ENCODE measurements at regions not wholly inside any gene's neighbourhood (a gene's known extent, or its start where the extent isn't known, plus 50 kb on each side); places are given as distances from the start of the nearest gene placed in this dataset.
"Not testable (repeated sequence)": the region's sequence is repeated elsewhere in the genome, so short reads cannot be mapped to it uniquely, and the experiment has no call there.

DNA sequence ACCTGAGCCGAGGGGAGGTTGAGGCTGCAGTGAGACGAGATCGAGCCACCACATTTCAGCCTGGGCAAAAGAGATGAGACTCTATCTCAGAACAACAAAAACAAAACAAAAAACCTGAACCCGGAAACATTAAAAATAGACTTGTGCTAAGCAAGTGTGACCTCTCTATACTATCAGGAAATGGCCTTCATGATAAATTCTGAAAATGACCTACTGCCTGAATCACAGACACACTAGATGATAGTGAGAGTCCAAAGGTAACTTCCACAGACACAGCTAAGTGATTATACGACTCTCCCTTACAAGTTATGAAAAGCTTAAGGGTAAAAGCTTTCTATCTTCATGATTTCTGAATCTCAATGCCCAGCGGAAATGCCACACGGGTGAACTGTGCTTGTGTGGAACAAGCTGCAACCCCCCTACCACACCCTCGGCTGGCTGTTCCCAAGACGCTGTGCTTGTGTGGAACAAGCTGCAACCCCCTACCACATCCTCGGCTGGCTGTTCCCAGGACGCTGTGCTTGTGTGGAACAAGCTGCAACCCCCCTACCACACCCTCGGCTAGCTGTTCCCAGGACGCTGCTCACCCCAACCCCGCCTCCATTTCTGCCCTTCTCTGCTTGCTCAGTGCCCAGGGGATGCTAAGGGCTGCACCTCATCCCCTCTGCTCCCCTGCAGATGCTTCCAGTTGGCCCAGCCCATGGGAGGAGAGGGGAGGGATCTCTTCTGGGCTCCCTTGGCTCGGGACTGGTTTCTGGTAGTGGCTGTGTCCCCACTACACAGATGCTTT lies 56.2 kb upstream of the TNK2 start:
- H3K4me2 ChIP-seq (ENCODE audit: low read length); RAD21 ChIA-PET (ENCODE audit: low non-redundant PET in 1 of 2, low total read pairs in 2 of 2, uncharacterized antibody in 2 of 2, unreplicated experiment in 2 of 2); intact Hi-C loops (cut with micrococcal nuclease); POLR2A ChIA-PET; H3K27ac ChIP-seq (ENCODE audit: low read depth, low read length); H2AFZ ChIP-seq (ENCODE audit: low read depth, low read length, poor library complexity, severe bottlenecking); H3K36me3 ChIP-seq (ENCODE audit: control insufficient read depth in 1 of 2, insufficient read depth in 2 of 2, low read length in 2 of 2); H3K27me3 ChIP-seq (ENCODE audit: insufficient read depth, low read length); H3K79me2 ChIP-seq (ENCODE audit: insufficient read depth, low read length); H3K9me2 ChIP-seq (ENCODE audit: insufficient read depth); BruUV-seq (replicated peaks); H3K9ac ChIP-seq (ENCODE audit: low read length); DNase-seq (ENCODE audit: low read depth, low spot score); H3K4me1 ChIP-seq (ENCODE audit: control insufficient read depth in 1 of 2, insufficient read depth in 2 of 2, low read length in 2 of 2); ATAC-seq; H3K4me3 ChIP-seq (replicated peaks in 1 of 2; ENCODE audit: low read depth in 1 of 2, low read length in 2 of 2); H4K20me1 ChIP-seq (ENCODE audit: insufficient read depth); CTCF ChIA-PET; H3K9me3 ChIP-seq (ENCODE audit: control insufficient read depth in 1 of 2, insufficient read depth in 1 of 2, low read depth in 1 of 2, low read length in 2 of 2): not testable (repeated sequence)

DNA sequence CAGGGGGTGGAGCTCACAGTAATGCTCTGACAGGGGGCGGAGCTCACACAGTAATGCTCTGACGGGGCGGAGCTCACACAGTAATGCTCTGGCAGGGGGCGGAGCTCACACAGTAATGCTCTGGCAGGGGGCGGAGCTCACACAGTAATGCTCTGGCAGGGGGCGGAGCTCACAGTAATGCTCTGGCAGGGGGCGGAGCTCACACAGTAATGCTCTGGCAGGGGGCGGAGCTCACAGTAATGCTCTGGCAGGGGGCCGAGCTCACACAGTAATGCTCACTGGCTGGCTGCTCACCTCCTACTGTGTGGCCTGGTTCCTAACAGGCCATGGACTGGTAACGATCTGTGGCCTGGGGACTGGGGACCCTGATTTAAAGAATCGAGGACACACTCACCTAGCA lies 53.9 kb upstream of the TNK2 start:
- H3K9me2 ChIP-seq (ENCODE audit: insufficient read depth); H4K20me1 ChIP-seq (ENCODE audit: insufficient read depth); H3K9ac ChIP-seq (ENCODE audit: low read length); ATAC-seq; H3K4me1 ChIP-seq (ENCODE audit: control insufficient read depth in 1 of 2, insufficient read depth in 2 of 2, low read length in 2 of 2); H3K36me3 ChIP-seq (ENCODE audit: control insufficient read depth in 1 of 2, insufficient read depth in 2 of 2, low read length in 2 of 2); intact Hi-C loops (cut with micrococcal nuclease); BruUV-seq (replicated peaks); POLR2A ChIA-PET; DNase-seq (ENCODE audit: low read depth, low spot score); H3K27ac ChIP-seq (ENCODE audit: low read depth, low read length); RAD21 ChIA-PET (ENCODE audit: low non-redundant PET in 1 of 2, low total read pairs in 2 of 2, uncharacterized antibody in 2 of 2, unreplicated experiment in 2 of 2); H2AFZ ChIP-seq (ENCODE audit: low read depth, low read length, poor library complexity, severe bottlenecking); H3K9me3 ChIP-seq (ENCODE audit: control insufficient read depth in 1 of 2, insufficient read depth in 1 of 2, low read depth in 1 of 2, low read length in 2 of 2); H3K4me3 ChIP-seq (replicated peaks in 1 of 2; ENCODE audit: low read depth in 1 of 2, low read length in 2 of 2); H3K27me3 ChIP-seq (ENCODE audit: insufficient read depth, low read length); H3K79me2 ChIP-seq (ENCODE audit: insufficient read depth, low read length); H3K4me2 ChIP-seq (ENCODE audit: low read length); CTCF ChIA-PET: not testable (repeated sequence)

DNA sequence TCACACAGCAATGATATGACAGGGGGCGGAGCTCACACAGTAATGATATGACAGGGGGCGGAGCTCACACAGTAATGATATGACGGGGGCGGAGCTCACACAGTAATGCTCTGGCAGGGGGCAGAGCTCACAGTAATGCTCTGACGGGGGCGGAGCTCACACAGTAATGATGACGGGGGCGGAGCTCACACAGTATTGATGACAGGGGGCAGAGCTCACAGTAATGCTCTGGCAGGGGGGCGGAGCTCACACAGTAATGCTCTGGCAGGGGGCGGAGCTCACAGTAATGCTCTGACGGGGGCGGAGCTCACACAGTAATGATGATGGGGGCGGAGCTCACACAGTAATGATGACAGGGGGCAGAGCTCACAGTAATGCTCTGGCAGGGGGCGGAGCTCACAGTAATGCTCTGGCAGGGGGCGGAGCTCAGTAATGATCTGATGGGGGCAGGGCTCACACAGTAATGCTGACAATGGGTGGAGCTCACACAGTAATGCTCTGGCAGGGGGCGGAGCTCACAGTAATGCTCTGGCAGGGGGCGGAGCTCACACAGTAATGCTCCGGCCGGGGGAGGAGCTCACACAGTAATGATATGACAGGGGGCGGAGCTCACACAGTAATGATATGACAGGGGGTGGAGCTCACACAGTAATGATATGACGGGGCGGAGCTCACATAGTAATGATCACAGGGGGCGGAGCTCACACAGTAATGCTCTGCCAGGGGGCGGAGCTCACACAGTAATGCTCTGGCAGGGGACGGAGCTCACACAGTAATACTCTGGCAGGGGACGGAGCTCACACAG lies 52.8 kb upstream of the TNK2 start:
- H2AFZ ChIP-seq (ENCODE audit: low read depth, low read length, poor library complexity, severe bottlenecking); POLR2A ChIA-PET; RAD21 ChIA-PET (ENCODE audit: low non-redundant PET in 1 of 2, low total read pairs in 2 of 2, uncharacterized antibody in 2 of 2, unreplicated experiment in 2 of 2); CTCF ChIA-PET; H3K4me1 ChIP-seq (ENCODE audit: control insufficient read depth in 1 of 2, insufficient read depth in 2 of 2, low read length in 2 of 2); H3K9ac ChIP-seq (ENCODE audit: low read length); H3K4me3 ChIP-seq (replicated peaks in 1 of 2; ENCODE audit: low read depth in 1 of 2, low read length in 2 of 2); H3K79me2 ChIP-seq (ENCODE audit: insufficient read depth, low read length); H3K27ac ChIP-seq (ENCODE audit: low read depth, low read length); H4K20me1 ChIP-seq (ENCODE audit: insufficient read depth); H3K4me2 ChIP-seq (ENCODE audit: low read length); H3K9me2 ChIP-seq (ENCODE audit: insufficient read depth); H3K9me3 ChIP-seq (ENCODE audit: control insufficient read depth in 1 of 2, insufficient read depth in 1 of 2, low read depth in 1 of 2, low read length in 2 of 2); intact Hi-C loops (cut with micrococcal nuclease); H3K27me3 ChIP-seq (ENCODE audit: insufficient read depth, low read length); H3K36me3 ChIP-seq (ENCODE audit: control insufficient read depth in 1 of 2, insufficient read depth in 2 of 2, low read length in 2 of 2); BruUV-seq (replicated peaks): not testable (repeated sequence)
- DNase-seq (ENCODE audit: low read depth, low spot score) = peak; percentile 12
- ATAC-seq = peak; percentile 59

DNA sequence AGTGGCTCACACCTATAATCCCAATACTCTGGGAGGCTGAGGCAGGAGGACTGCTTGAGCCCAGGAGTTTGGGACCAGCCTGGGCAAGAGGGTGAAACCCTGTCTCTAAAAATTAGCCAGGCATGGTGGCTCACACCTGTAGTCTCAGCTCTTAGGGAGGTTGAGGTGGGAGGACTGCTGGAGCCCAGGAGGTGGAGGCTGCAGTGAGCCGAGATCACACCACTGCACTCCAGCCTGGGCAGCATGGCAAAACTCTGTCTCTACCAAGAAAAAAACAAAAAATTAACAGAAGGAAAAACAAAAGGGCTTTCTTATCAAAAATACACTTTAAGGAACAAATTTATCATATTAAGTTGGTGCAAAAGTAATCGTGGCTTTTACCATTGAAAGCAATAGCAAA lies 51.8 kb upstream of the TNK2 start:
- CTCF ChIA-PET; H3K36me3 ChIP-seq (ENCODE audit: control insufficient read depth in 1 of 2, insufficient read depth in 2 of 2, low read length in 2 of 2); H3K9me3 ChIP-seq (ENCODE audit: control insufficient read depth in 1 of 2, insufficient read depth in 1 of 2, low read depth in 1 of 2, low read length in 2 of 2); H3K9me2 ChIP-seq (ENCODE audit: insufficient read depth); H3K79me2 ChIP-seq (ENCODE audit: insufficient read depth, low read length); H3K4me3 ChIP-seq (replicated peaks in 1 of 2; ENCODE audit: low read depth in 1 of 2, low read length in 2 of 2); H3K27ac ChIP-seq (ENCODE audit: low read depth, low read length); H3K4me2 ChIP-seq (ENCODE audit: low read length); POLR2A ChIA-PET; H3K9ac ChIP-seq (ENCODE audit: low read length); H2AFZ ChIP-seq (ENCODE audit: low read depth, low read length, poor library complexity, severe bottlenecking); intact Hi-C loops (cut with micrococcal nuclease); RAD21 ChIA-PET (ENCODE audit: low non-redundant PET in 1 of 2, low total read pairs in 2 of 2, uncharacterized antibody in 2 of 2, unreplicated experiment in 2 of 2); DNase-seq (ENCODE audit: low read depth, low spot score); BruUV-seq (replicated peaks); H3K4me1 ChIP-seq (ENCODE audit: control insufficient read depth in 1 of 2, insufficient read depth in 2 of 2, low read length in 2 of 2); H4K20me1 ChIP-seq (ENCODE audit: insufficient read depth); ATAC-seq; H3K27me3 ChIP-seq (ENCODE audit: insufficient read depth, low read length): not testable (repeated sequence)

Measured in HCT116 (cell line).